GM12878 (cell line): ENCODE measurements at regions not wholly inside any gene's neighbourhood (a gene's known extent, or its start where the extent isn't known, plus 50 kb on each side); places are given as distances from the start of the nearest gene placed in this dataset.

Experiments
- NR2C2 ChIP-seq: IDR thresholded peaks from 2 replicates; pipeline ENCODE4 v1.6.1; 2011; ENCODE audit warnings: borderline replicate concordance, low read depth; ENCODE audit not compliant: control insufficient read depth, insufficient read length
- STAT3 ChIP-seq: IDR thresholded peaks from 2 replicates; pipeline ENCODE4 v1.6.1; 2011; ENCODE audit warnings: low read depth, low read length, improper control_type of control experiment

- TF ChIP-seq STAT3 (no peak), NR2C2 (no peak)
Observed at GRCh38 chr15:55124616-55125015, 72.1 kb downstream of the RSL24D1 start.
